H9 (cell line): ENCODE measurements at regions not wholly inside any gene's neighbourhood (a gene's known extent, or its start where the extent isn't known, plus 50 kb on each side); places are given as distances from the start of the nearest gene placed in this dataset.

ENCODE experiments used
- DNase-seq: peaks from one replicate; pipeline ENCODE4 v3.0.0-alpha.2; 2017
- H2AFZ ChIP-seq: one replicate; pipeline ENCODE4 v1.6.1; 2013; ENCODE audit warnings: mild to moderate bottlenecking, low read length, control low read depth, moderate library complexity
- H2AK5ac ChIP-seq: 2 replicates; pipeline ENCODE4 v1.6.1; 2013; ENCODE audit warnings: low read length, control low read depth, mixed read lengths; ENCODE audit not compliant: insufficient read length
- H2BK120ac ChIP-seq: one replicate; pipeline ENCODE4 v1.6.1; 2013; ENCODE audit warnings: low read depth, mild to moderate bottlenecking, low read length, control low read depth, inconsistent platforms; ENCODE audit not compliant: poor library complexity, severe bottlenecking
- H2BK12ac ChIP-seq: 2 replicates; pipeline ENCODE4 v1.6.1; 2013; ENCODE audit warnings: low read length, control low read depth, mixed read lengths, low read depth; ENCODE audit not compliant: insufficient read length
- H2BK15ac ChIP-seq: 2 replicates; pipeline ENCODE4 v1.6.1; 2013; ENCODE audit warnings: low read depth, low read length, control low read depth
- H2BK20ac ChIP-seq: one replicate; pipeline ENCODE4 v1.6.1; 2013; ENCODE audit warnings: low read depth, mild to moderate bottlenecking, low read length, control low read depth, inconsistent platforms; ENCODE audit not compliant: poor library complexity, severe bottlenecking
- H2BK5ac ChIP-seq: 2 replicates; pipeline ENCODE4 v1.6.1; 2013; ENCODE audit warnings: low read length, control low read depth, mixed read lengths; ENCODE audit not compliant: insufficient read length
- H3K14ac ChIP-seq: 2 replicates; pipeline ENCODE4 v1.6.1; 2013; ENCODE audit warnings: low read length, control low read depth; ENCODE audit not compliant: insufficient read depth
- H3K18ac ChIP-seq: 2 replicates; pipeline ENCODE4 v1.6.1; 2013; ENCODE audit warnings: low read depth, mild to moderate bottlenecking, mixed read lengths, low read length, control low read depth; ENCODE audit not compliant: insufficient read length
- H3K23ac ChIP-seq: 2 replicates; pipeline ENCODE4 v1.6.1; 2013; ENCODE audit warnings: low read length, control low read depth, mixed read lengths, low read depth; ENCODE audit not compliant: insufficient read length
- H3K23me2 ChIP-seq: 2 replicates; pipeline ENCODE4 v1.6.1; 2013; ENCODE audit warnings: low read depth, mild to moderate bottlenecking, mixed read lengths, low read length, control low read depth; ENCODE audit not compliant: insufficient read length, poor library complexity, severe bottlenecking
- H3K27ac ChIP-seq: 2 replicates; pipeline ENCODE4 v1.5.1; 2013; ENCODE audit warnings: low read length, control low read depth, mixed read lengths, low read depth; ENCODE audit not compliant: insufficient read length
- H3K27me3 ChIP-seq: 2 replicates; pipeline ENCODE4 v1.6.1; 2013; ENCODE audit warnings: low read length, control low read depth, inconsistent platforms; ENCODE audit not compliant: insufficient read depth
- H3K4ac ChIP-seq: 2 replicates; pipeline ENCODE4 v1.6.1; 2013; ENCODE audit warnings: low read depth, mild to moderate bottlenecking, control low read depth, inconsistent platforms, low read length, moderate library complexity
- H3K4me1 ChIP-seq: 2 replicates; pipeline ENCODE4 v1.6.1; 2013; ENCODE audit warnings: low read length, control low read depth, inconsistent platforms; ENCODE audit not compliant: insufficient read depth
- H3K4me2 ChIP-seq: 2 replicates; pipeline ENCODE4 v1.6.1; 2013; ENCODE audit warnings: low read length, control low read depth, mixed read lengths; ENCODE audit not compliant: insufficient read length, insufficient read depth
- H3K56ac ChIP-seq: 2 replicates; pipeline ENCODE4 v1.6.1; 2013; ENCODE audit warnings: low read depth, mild to moderate bottlenecking, mixed read lengths, low read length, control low read depth; ENCODE audit not compliant: insufficient read length
- H3K79me1 ChIP-seq: 2 replicates; pipeline ENCODE4 v1.6.1; 2013; ENCODE audit warnings: low read depth, mild to moderate bottlenecking, moderate library complexity, low read length, control low read depth, inconsistent platforms; ENCODE audit not compliant: insufficient read depth, poor library complexity, severe bottlenecking
- H3K79me2 ChIP-seq: 2 replicates; pipeline ENCODE4 v1.6.1; 2013; ENCODE audit warnings: low read length, control low read depth, inconsistent platforms; ENCODE audit not compliant: insufficient read depth
- H3K9ac ChIP-seq: 2 replicates; pipeline ENCODE4 v1.6.1; 2013; ENCODE audit warnings: low read length, control low read depth, mixed read lengths; ENCODE audit not compliant: insufficient read length; ENCODE audit errors: extremely low read depth
- H3K9me3 ChIP-seq: one replicate; pipeline ENCODE4 v1.6.1; 2013; ENCODE audit warnings: low read depth, low read length, inconsistent platforms; ENCODE audit not compliant: control insufficient read depth
- H3T11ph ChIP-seq: one replicate; pipeline ENCODE4 v1.6.1; 2013; ENCODE audit warnings: mild to moderate bottlenecking, low read length, control low read depth, inconsistent platforms
- H4K20me1 ChIP-seq: one replicate; pipeline ENCODE4 v1.6.1; 2013; ENCODE audit not compliant: control insufficient read depth, insufficient read length, insufficient read depth
- H4K5ac ChIP-seq: 2 replicates; pipeline ENCODE4 v1.6.1; 2013; ENCODE audit warnings: low read depth, mild to moderate bottlenecking, mixed read lengths, low read length, control low read depth; ENCODE audit not compliant: insufficient read length
- H4K8ac ChIP-seq: replicated peaks from 2 replicates; pipeline ENCODE4 v1.6.1; 2013; ENCODE audit warnings: low read length, control low read depth, mixed read lengths, low read depth; ENCODE audit not compliant: insufficient read length
- H4K91ac ChIP-seq: 2 replicates; pipeline ENCODE4 v1.6.1; 2013; ENCODE audit warnings: low read depth, mild to moderate bottlenecking, moderate library complexity, mixed read lengths, low read length, control low read depth; ENCODE audit not compliant: insufficient read length
- H3K27ac Mint-ChIP-seq, 3 experiments: 2 replicates in 2 of 3; 3 replicates in 1 of 3; pipeline ENCODE4 v1.8.0; 2020 to 2021; ENCODE audit warnings: mixed read lengths in 3 of 3, mild to moderate bottlenecking in 1 of 3, moderate library complexity in 1 of 3
- H3K27me3 Mint-ChIP-seq: 2 replicates; pipeline ENCODE4 v1.8.0; 2021; ENCODE audit warnings: low read depth, mild to moderate bottlenecking, moderate library complexity, mixed read lengths
- H3K36me3 Mint-ChIP-seq, 3 experiments: 2 replicates in 2 of 3; 3 replicates in 1 of 3; pipeline ENCODE4 v1.8.0; 2020 to 2021; ENCODE audit warnings: low read depth in 3 of 3, mixed read lengths in 3 of 3; ENCODE audit not compliant: insufficient read depth in 1 of 3
- H3K4me1 Mint-ChIP-seq, 2 experiments: 2 replicates each; pipeline ENCODE4 v1.8.0; 2020; ENCODE audit warnings: mixed read lengths in 2 of 2
- H3K4me3 Mint-ChIP-seq, 2 experiments: 2 replicates in 1 of 2; 3 replicates in 1 of 2; pipeline ENCODE4 v1.8.0; 2020 to 2021; ENCODE audit warnings: mild to moderate bottlenecking in 2 of 2, mixed read lengths in 2 of 2, moderate library complexity in 1 of 2
- H3K9me3 Mint-ChIP-seq, 2 experiments: 2 replicates in 1 of 2; 3 replicates in 1 of 2; pipeline ENCODE4 v1.8.0; 2020; ENCODE audit warnings: mild to moderate bottlenecking in 2 of 2, mixed read lengths in 2 of 2, moderate library complexity in 1 of 2
- CTCF ChIP-seq: fragments of 200-600 bp; sonication (generic); conservative IDR thresholded peaks from 3 replicates; pipeline ENCODE4 v1.8.0; 2021; ENCODE audit warnings: antibody characterized with exemption, mild to moderate bottlenecking
- WGBS: extraction: QIAGEN DNeasy Blood & Tissue Kit; methylation state at CpG from one replicate; pipeline ENCODE4 v1.1.7; 2013; ENCODE audit warnings: missing lambda C conversion rate, low lambda C conversion rate, mixed read lengths; ENCODE audit not compliant: insufficient read length; ENCODE audit errors: extremely low coverage; 5-methylcytosine and 5-hydroxymethylcytosine counted together

GRCh38 chr14:87643005-87643404, 350.0 kb downstream of the GALC start:
- H3K4me2 ChIP-seq: no peak overlapping the region
- no peak overlapping the region for H2BK20ac ChIP-seq
- no peak overlapping the region for H2BK12ac ChIP-seq
- no peak overlapping the region for H4K8ac ChIP-seq
- no peaks in the 10 kb centered on the region for H4K20me1 ChIP-seq
- no peak overlapping the region for H3K27ac ChIP-seq
- no peaks in the 10 kb centered on the region for H3K23me2 ChIP-seq
- H2BK5ac ChIP-seq: no peak overlapping the region
- H3K9me3 ChIP-seq: no peaks in the 10 kb centered on the region
- H3K9ac ChIP-seq: no peak overlapping the region
- H3K79me1 ChIP-seq: no peaks in the 10 kb centered on the region
- no peak overlapping the region for H4K5ac ChIP-seq
- no peak overlapping the region for H2BK120ac ChIP-seq
- no peaks in the 10 kb centered on the region for H3K27me3 ChIP-seq
- Mint-ChIP-seq H3K27me3 (no peaks in the 10 kb centered on the region; the same call in 1 of the 2 replicates), H3K4me3 (no peak overlapping the region), H3K4me1 (no peaks in the 10 kb centered on the region), H3K27ac (no peak overlapping the region), H3K36me3 (no peaks in the 10 kb centered on the region; a peak in 2 of 7 replicates), H3K9me3 (peaks cover 2 to 10% of the 10 kb centered on the region in 2 experiments; a peak in 4 of 5 replicates)
- H3K18ac ChIP-seq: no peak overlapping the region
- H3K4ac ChIP-seq: no peak overlapping the region
- H4K91ac ChIP-seq: no peak overlapping the region
- no peaks in the 10 kb centered on the region for H3K4me1 ChIP-seq
- H3K23ac ChIP-seq: no peak overlapping the region
- no peak overlapping the region for H3K14ac ChIP-seq
- no peak for DNase-seq
- no peak overlapping the region for H3K56ac ChIP-seq
- no peak overlapping the region for H2AFZ ChIP-seq
- H3T11ph ChIP-seq: no peak overlapping the region
- H2AK5ac ChIP-seq: no peak overlapping the region
- TF ChIP-seq CTCF: no peak
- no peaks in the 10 kb centered on the region for H3K79me2 ChIP-seq
- H2BK15ac ChIP-seq: no peak overlapping the region
- WGBS: no CpG with 5 or more reads among the region's 4 CpGs
